Neural cell (in vitro differentiated cells): ENCODE measurements at regions not wholly inside any gene's neighbourhood (a gene's known extent, or its start where the extent isn't known, plus 50 kb on each side); places are given as distances from the start of the nearest gene placed in this dataset.
"Not testable (repeated sequence)": the region's sequence is repeated elsewhere in the genome, so short reads cannot be mapped to it uniquely, and the experiment has no call there.

Experiments used
- H2AFZ ChIP-seq: fragments of 200-600, 300-800 bp; sonication (generic), shearing (Covaris generic); 2 replicates; pipeline ENCODE4 v1.6.0; 2014; ENCODE audit warnings: low read depth, mild to moderate bottlenecking, antibody characterized with exemption, low read length, moderate library complexity
- H3F3A ChIP-seq: fragments of 200-600 bp; shearing (Covaris generic); 2 replicates; pipeline ENCODE4 v1.6.1; 2016; ENCODE audit warnings: mild to moderate bottlenecking, moderate library complexity, mixed read lengths, antibody characterized with exemption, low read length; ENCODE audit not compliant: insufficient read depth, poor library complexity, severe bottlenecking
- H3K27ac ChIP-seq: fragments of 200-600, 300-800 bp; sonication (generic), shearing (Covaris generic); 2 replicates; pipeline ENCODE4 v1.5.1; 2014; ENCODE audit warnings: mild to moderate bottlenecking, low read length, moderate library complexity
- H3K27me3 ChIP-seq: fragments of 300-800, 200-600 bp; sonication (generic), shearing (Covaris generic); 2 replicates; pipeline ENCODE4 v1.6.0; 2014; ENCODE audit warnings: mild to moderate bottlenecking, low read depth, low read length, moderate library complexity; ENCODE audit not compliant: insufficient read depth
- H3K36me3 ChIP-seq: fragments of 300-800, 200-600 bp; sonication (generic), shearing (Covaris generic); 2 replicates; pipeline ENCODE4 v1.5.1; 2014; ENCODE audit warnings: mild to moderate bottlenecking, antibody characterized with exemption, low read length, moderate library complexity; ENCODE audit not compliant: insufficient read depth
- H3K4me2 ChIP-seq: fragments of 300-800, 200-600 bp; sonication (generic), shearing (Covaris generic); 2 replicates; pipeline ENCODE4 v1.6.0; 2014; ENCODE audit warnings: mild to moderate bottlenecking, low read length
- H3K4me3 ChIP-seq: fragments of 300-800, 200-600 bp; sonication (generic), shearing (Covaris generic); 2 replicates; pipeline ENCODE4 v1.5.1; 2014; ENCODE audit warnings: mild to moderate bottlenecking, low read length, moderate library complexity
- H3K79me2 ChIP-seq: fragments of 200-600 bp; shearing (Covaris generic); replicated peaks from 2 replicates; pipeline ENCODE4 v1.6.0; 2014; ENCODE audit warnings: mild to moderate bottlenecking, low read length, moderate library complexity; ENCODE audit not compliant: insufficient read depth
- H3K9ac ChIP-seq: fragments of 300-800, 200-600 bp; sonication (generic), shearing (Covaris generic); 2 replicates; pipeline ENCODE4 v1.6.1; 2016; ENCODE audit warnings: mild to moderate bottlenecking, low read length, mixed read lengths
- H3K9me2 ChIP-seq: fragments of 200-600 bp; shearing (Covaris generic); 2 replicates; pipeline ENCODE4 v1.6.1; 2016; ENCODE audit warnings: mild to moderate bottlenecking, low read length, mixed read lengths; ENCODE audit not compliant: insufficient read depth
- H3K9me3 ChIP-seq: fragments of 200-600, 300-800 bp; sonication (generic), shearing (Covaris generic); 2 replicates; pipeline ENCODE4 v1.6.1; 2016; ENCODE audit warnings: mild to moderate bottlenecking, mixed run types, low read length, moderate library complexity, mixed read lengths
- H4K20me1 ChIP-seq: fragments of 200-600 bp; shearing (Covaris generic); 2 replicates; pipeline ENCODE4 v1.6.1; 2016; ENCODE audit warnings: mild to moderate bottlenecking, mixed run types; ENCODE audit not compliant: insufficient read depth
- EP300 ChIP-seq: fragments of 450-650 bp; conservative IDR thresholded peaks from 2 replicates; pipeline ENCODE4 v1.6.1; 2014; ENCODE audit warnings: antibody characterized with exemption, mild to moderate bottlenecking, moderate library complexity; ENCODE audit not compliant: poor library complexity, severe bottlenecking
- EZH2 ChIP-seq: fragments of 200-600, 300-800 bp; shearing (Covaris generic), sonication (generic); IDR thresholded peaks from 2 replicates; pipeline ENCODE4 v1.6.1; 2014; ENCODE audit warnings: antibody characterized with exemption, low read length, borderline replicate concordance, mild to moderate bottlenecking; ENCODE audit not compliant: insufficient read depth, poor library complexity, severe bottlenecking
- MXI1 ChIP-seq: fragments of 450-650 bp; conservative IDR thresholded peaks from 2 replicates; pipeline ENCODE4 v1.6.1; 2014; ENCODE audit warnings: antibody characterized with exemption, mild to moderate bottlenecking; ENCODE audit not compliant: poor library complexity, severe bottlenecking
- POLR2AphosphoS5 ChIP-seq: IDR thresholded peaks from 2 replicates; pipeline ENCODE4 v1.6.1; 2012
- RAD21 ChIP-seq: fragments of 450-650 bp; conservative IDR thresholded peaks from 2 replicates; pipeline ENCODE4 v1.6.1; 2014; ENCODE audit warnings: antibody characterized with exemption, mild to moderate bottlenecking, moderate library complexity
- SMC3 ChIP-seq: fragments of 450-650 bp; conservative IDR thresholded peaks from 2 replicates; pipeline ENCODE4 v1.6.1; 2014; ENCODE audit warnings: antibody characterized with exemption, mild to moderate bottlenecking, moderate library complexity; ENCODE audit not compliant: poor library complexity
- TAF1 ChIP-seq: IDR thresholded peaks from 2 replicates; pipeline ENCODE4 v1.6.1; 2012; ENCODE audit warnings: low read depth
- TF ChIP-seq, protein P1 (sequence below): fragments of 450-650 bp; IDR thresholded peaks from 2 replicates; pipeline ENCODE4 v1.5.1; 2014; ENCODE audit warnings: antibody characterized with exemption, mild to moderate bottlenecking, moderate library complexity; ENCODE audit not compliant: poor library complexity, severe bottlenecking
- TF ChIP-seq, protein P2 (sequence below): IDR thresholded peaks from 2 replicates; pipeline ENCODE4 v1.6.1; 2012; ENCODE audit warnings: borderline replicate concordance

DNA sequence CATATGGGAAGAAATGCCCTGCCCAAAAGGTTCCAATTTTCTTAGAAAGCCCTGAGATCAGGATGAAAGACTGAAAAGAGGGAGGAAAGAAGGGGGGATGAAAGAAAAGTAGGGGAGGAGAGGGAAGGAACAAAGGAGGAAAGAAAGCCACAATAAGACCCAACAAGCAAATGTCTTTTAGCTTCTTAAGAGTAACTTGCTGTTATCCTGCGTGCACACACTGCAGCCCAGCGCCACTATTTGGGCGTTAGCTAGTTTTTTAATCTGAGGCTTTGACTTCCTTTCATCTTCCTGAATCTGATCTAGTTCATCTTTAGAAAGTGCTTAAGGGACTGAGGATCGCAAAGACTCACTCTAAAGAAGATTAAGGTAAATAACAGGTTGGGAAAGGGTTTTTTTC lies 77.4 kb upstream of the HDDC2 start:
- Histone ChIP-seq H3K9me2 (no peaks in the 10 kb centered on the region), H3K27me3 (no peaks in the 10 kb centered on the region), H4K20me1 (no peaks in the 10 kb centered on the region), H3F3A (no peaks in the 10 kb centered on the region), H3K27ac (no peak overlapping the region), H3K4me2 (no peak overlapping the region), H3K9ac (no peak overlapping the region), H3K79me2 (no peaks in the 10 kb centered on the region), H3K9me3 (no peaks in the 10 kb centered on the region), H3K4me3 (no peak overlapping the region), H3K36me3 (no peaks in the 10 kb centered on the region), H2AFZ (no peak overlapping the region)
- TF ChIP-seq EP300: no peak
- TF ChIP-seq POLR2AphosphoS5: no peak
- TF ChIP-seq, protein P1, sequence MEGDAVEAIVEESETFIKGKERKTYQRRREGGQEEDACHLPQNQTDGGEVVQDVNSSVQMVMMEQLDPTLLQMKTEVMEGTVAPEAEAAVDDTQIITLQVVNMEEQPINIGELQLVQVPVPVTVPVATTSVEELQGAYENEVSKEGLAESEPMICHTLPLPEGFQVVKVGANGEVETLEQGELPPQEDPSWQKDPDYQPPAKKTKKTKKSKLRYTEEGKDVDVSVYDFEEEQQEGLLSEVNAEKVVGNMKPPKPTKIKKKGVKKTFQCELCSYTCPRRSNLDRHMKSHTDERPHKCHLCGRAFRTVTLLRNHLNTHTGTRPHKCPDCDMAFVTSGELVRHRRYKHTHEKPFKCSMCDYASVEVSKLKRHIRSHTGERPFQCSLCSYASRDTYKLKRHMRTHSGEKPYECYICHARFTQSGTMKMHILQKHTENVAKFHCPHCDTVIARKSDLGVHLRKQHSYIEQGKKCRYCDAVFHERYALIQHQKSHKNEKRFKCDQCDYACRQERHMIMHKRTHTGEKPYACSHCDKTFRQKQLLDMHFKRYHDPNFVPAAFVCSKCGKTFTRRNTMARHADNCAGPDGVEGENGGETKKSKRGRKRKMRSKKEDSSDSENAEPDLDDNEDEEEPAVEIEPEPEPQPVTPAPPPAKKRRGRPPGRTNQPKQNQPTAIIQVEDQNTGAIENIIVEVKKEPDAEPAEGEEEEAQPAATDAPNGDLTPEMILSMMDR: no peak
- TF ChIP-seq, protein P2, sequence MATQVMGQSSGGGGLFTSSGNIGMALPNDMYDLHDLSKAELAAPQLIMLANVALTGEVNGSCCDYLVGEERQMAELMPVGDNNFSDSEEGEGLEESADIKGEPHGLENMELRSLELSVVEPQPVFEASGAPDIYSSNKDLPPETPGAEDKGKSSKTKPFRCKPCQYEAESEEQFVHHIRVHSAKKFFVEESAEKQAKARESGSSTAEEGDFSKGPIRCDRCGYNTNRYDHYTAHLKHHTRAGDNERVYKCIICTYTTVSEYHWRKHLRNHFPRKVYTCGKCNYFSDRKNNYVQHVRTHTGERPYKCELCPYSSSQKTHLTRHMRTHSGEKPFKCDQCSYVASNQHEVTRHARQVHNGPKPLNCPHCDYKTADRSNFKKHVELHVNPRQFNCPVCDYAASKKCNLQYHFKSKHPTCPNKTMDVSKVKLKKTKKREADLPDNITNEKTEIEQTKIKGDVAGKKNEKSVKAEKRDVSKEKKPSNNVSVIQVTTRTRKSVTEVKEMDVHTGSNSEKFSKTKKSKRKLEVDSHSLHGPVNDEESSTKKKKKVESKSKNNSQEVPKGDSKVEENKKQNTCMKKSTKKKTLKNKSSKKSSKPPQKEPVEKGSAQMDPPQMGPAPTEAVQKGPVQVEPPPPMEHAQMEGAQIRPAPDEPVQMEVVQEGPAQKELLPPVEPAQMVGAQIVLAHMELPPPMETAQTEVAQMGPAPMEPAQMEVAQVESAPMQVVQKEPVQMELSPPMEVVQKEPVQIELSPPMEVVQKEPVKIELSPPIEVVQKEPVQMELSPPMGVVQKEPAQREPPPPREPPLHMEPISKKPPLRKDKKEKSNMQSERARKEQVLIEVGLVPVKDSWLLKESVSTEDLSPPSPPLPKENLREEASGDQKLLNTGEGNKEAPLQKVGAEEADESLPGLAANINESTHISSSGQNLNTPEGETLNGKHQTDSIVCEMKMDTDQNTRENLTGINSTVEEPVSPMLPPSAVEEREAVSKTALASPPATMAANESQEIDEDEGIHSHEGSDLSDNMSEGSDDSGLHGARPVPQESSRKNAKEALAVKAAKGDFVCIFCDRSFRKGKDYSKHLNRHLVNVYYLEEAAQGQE: no peak
- TF ChIP-seq SMC3: no peak
- no peak for TF ChIP-seq RAD21
- TF ChIP-seq TAF1: no peak
- no peak for TF ChIP-seq MXI1
- TF ChIP-seq EZH2: no peak

DNA sequence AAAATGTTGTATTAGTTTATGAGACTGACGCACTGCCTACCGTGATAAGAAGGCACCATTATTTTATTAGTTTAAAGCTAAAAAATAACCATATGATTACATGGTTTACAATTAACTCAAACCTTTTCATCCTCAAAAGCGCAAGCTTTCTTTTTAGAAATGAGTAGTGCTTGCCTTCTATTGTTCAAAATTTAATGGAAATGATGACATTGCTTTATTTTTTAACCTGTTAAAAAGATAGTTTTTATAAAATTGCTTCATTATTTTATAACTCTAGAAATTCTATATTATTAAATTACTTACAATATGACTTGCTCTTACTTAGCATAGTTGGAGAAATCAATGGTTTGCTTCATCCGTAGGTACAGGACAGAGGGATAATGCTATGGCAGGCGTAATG lies 78.7 kb upstream of the HDDC2 start:
- TF ChIP-seq TAF1: no peak
- TF ChIP-seq EP300: no peak

DNA sequence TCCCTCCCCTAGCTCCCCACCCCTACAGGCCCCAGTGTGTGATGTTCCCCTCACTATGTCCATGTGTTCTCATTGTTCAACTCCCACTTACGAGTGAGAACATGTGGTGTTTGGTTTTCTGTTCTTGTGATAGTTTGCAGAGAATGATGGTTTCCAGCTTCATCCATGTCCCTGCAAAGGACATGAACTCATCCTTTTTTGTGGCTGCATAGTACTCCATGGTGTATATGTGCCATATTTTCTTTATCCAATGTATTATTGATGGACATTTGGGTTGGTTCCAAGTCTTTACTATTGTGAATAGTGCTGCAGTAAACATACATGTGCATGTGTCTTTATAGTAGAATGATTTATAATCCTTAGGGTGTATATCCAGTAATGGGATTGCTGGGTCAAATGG lies 84.6 kb upstream of the HDDC2 start:
- H3K4me2 ChIP-seq, H3K9me3 ChIP-seq, H3F3A ChIP-seq, H3K9ac ChIP-seq, H2AFZ ChIP-seq, H3K36me3 ChIP-seq, H3K27me3 ChIP-seq, H3K79me2 ChIP-seq, H3K27ac ChIP-seq, H4K20me1 ChIP-seq, H3K9me2 ChIP-seq, H3K4me3 ChIP-seq: not testable (repeated sequence)

More for the DNA sequence above, 78.7 kb upstream of the HDDC2 start:
- H3K27me3 ChIP-seq: no peaks in the 10 kb centered on the region
- no peaks in the 10 kb centered on the region for H3K79me2 ChIP-seq
- H4K20me1 ChIP-seq: no peaks in the 10 kb centered on the region
- H3K4me3 ChIP-seq: no peak overlapping the region
- no peak overlapping the region for H3K9ac ChIP-seq
- H3K9me3 ChIP-seq: no peaks in the 10 kb centered on the region
- no peaks in the 10 kb centered on the region for H3F3A ChIP-seq
- H3K27ac ChIP-seq: no peak overlapping the region
- no peak overlapping the region for H3K4me2 ChIP-seq
- H3K36me3 ChIP-seq: no peaks in the 10 kb centered on the region
- no peaks in the 10 kb centered on the region for H3K9me2 ChIP-seq
- no peak overlapping the region for H2AFZ ChIP-seq
